ENCODE measurements at regions not wholly inside any gene's neighbourhood (a gene's known extent, or its start where the extent isn't known, plus 50 kb on each side); places are given as distances from the start of the nearest gene placed in this dataset.

DNA sequence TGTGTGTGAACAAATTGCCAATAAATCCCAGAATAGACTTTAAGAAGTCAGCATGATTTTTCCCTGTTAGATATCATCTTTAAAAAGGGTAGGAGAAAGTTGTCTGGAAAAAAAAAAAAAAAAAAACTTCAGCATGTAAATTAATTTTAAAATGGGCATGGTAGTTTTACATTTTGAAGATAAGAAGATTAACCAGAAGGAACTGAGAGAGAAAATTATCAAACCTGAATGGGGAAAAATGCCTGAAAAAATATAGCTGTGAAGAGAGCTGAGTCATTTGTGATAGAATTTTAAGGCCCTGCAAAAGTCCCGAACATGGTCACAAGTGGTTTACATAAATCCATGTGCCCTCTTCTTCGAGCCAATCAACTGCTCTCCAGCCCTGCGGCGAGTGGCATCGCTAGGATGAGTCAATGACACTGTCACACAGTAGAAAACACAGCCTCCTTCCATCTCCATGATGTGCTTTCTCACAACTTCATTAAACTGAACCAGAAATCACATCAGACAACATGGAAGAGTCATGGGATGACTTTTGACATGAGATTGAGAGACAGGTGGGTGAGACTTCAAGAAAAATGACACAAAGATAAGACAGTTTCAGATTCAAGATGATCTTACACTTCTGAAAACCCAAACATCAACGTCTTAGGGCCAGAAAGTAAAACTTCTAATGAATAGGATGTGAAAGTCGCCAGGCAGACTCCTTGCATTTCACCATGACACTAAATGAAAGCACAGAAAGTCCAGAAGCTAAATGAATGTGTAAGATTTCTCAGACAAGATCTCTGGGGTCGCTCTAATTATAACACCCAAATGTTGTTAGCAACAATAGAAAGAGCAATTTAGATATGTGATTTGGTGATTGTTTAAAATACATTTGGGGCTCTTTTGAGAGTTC, 273.0 kb upstream of the ID2 start:
- Histone ChIP-seq H2AFZ (ENCODE audit: low read length) (no peak overlapping the region; the same call in 1 of the 2 replicates), H3K9me3 (ENCODE audit: low read length) (no peaks in the 10 kb centered on the region), H3K4me2 (ENCODE audit: low read depth, low read length, poor library complexity, severe bottlenecking) (no peak overlapping the region), H3K36me3 (ENCODE audit: insufficient read depth, low read length) (no peaks in the 10 kb centered on the region), H3K79me2 (ENCODE audit: low read length) (no peaks in the 10 kb centered on the region), H3K4me1 (ENCODE audit: low read length) (peaks cover 7% of the 10 kb centered on the region), H3K9me2 (replicated peaks; ENCODE audit: insufficient read depth, low read length) (no peaks in the 10 kb centered on the region), H3K9ac (ENCODE audit: low read length) (no peak overlapping the region), H3K27ac (ENCODE audit: low read length) (no peak overlapping the region), H3K27me3 (ENCODE audit: low read length) (no peaks in the 10 kb centered on the region), H3K4me3 (ENCODE audit: low read length) (no peak overlapping the region), H4K20me1 (ENCODE audit: insufficient read depth, low read depth, low read length) (no peaks in the 10 kb centered on the region)
- no peak for DNase-seq

GRCh38 chr2:8409461-8410260, 272.2 kb upstream of the ID2 start:
- H3K27ac ChIP-seq (ENCODE audit: low read length), result no peak overlapping the region
- no peak overlapping the region for H2AFZ ChIP-seq (ENCODE audit: low read length)

DNA sequence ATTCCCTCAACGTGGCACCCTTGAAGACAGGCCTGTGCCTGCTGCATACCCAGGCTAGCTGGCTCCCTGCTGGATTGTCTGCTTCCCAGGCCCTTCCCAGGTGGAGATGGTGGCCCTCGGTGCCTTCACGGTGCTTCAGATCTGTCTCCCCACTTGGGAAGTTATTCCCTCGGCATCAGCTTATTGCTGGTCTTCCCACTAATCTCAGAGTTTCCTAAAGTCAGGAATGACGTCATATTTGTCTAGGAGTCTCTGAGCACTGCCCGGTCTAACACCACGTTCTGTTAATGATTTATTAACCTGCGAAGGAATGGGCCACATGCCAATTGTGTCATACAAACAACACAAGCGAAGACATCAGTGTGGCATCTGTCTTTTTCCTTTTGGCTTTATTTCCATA, 269.8 kb upstream of the ID2 start:
- Histone ChIP-seq H3K9ac (ENCODE audit: low read length) (no peak overlapping the region), H3K27me3 (ENCODE audit: low read length) (no peaks in the 10 kb centered on the region), H3K4me2 (ENCODE audit: low read depth, low read length, poor library complexity, severe bottlenecking) (no peak overlapping the region), H4K20me1 (ENCODE audit: insufficient read depth, low read depth, low read length) (no peaks in the 10 kb centered on the region), H3K27ac (ENCODE audit: low read length) (no peak overlapping the region), H3K9me3 (ENCODE audit: low read length) (no peaks in the 10 kb centered on the region), H3K9me2 (replicated peaks; ENCODE audit: insufficient read depth, low read length) (no peaks in the 10 kb centered on the region), H3K79me2 (ENCODE audit: low read length) (no peaks in the 10 kb centered on the region), H2AFZ (ENCODE audit: low read length) (no peak overlapping the region), H3K4me1 (ENCODE audit: low read length) (peaks cover 7% of the 10 kb centered on the region), H3K36me3 (ENCODE audit: insufficient read depth, low read length) (no peaks in the 10 kb centered on the region), H3K4me3 (ENCODE audit: low read length) (no peak overlapping the region)
- DNase-seq, result no peak

More at GRCh38 chr2:8409461-8410260, 272.2 kb upstream of the ID2 start:
- no peaks in the 10 kb centered on the region for H3K79me2 ChIP-seq (ENCODE audit: low read length)
- no peak overlapping the region for H3K4me2 ChIP-seq (ENCODE audit: low read depth, low read length, poor library complexity, severe bottlenecking)
- no peaks in the 10 kb centered on the region for H3K9me2 ChIP-seq (replicated peaks; ENCODE audit: insufficient read depth, low read length)
- no peak overlapping the region for H3K9ac ChIP-seq (ENCODE audit: low read length)
- no peaks in the 10 kb centered on the region for H4K20me1 ChIP-seq (ENCODE audit: insufficient read depth, low read depth, low read length)
- H3K9me3 ChIP-seq (ENCODE audit: low read length), result no peaks in the 10 kb centered on the region
- no peak overlapping the region for H3K4me3 ChIP-seq (ENCODE audit: low read length)
- no peak for DNase-seq
- H3K4me1 ChIP-seq (ENCODE audit: low read length), result peaks cover 7% of the 10 kb centered on the region
- no peaks in the 10 kb centered on the region for H3K27me3 ChIP-seq (ENCODE audit: low read length)
- no peaks in the 10 kb centered on the region for H3K36me3 ChIP-seq (ENCODE audit: insufficient read depth, low read length)

DNA sequence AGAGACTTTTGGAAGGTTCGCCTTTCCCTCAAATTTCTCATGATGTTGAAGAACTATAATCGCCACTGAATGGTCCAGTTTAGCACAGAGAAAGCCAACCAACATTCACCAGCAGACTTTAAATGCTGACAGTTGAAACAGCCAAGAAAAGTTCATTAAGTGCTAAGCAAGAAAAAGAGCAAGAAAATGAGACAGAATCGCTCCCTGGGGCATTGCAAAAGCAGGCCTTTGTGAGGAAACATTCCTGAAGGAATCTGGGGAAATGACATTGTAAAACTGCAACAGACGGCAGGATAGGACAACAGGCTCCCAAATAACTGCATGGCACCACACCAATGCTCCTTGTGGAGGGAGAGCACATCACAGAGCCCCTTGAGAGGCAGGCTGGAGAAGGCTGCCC, 269.3 kb upstream of the ID2 start:
- Histone ChIP-seq H3K4me2 (ENCODE audit: low read depth, low read length, poor library complexity, severe bottlenecking) (no peak overlapping the region), H3K79me2 (ENCODE audit: low read length) (no peaks in the 10 kb centered on the region), H3K9me2 (replicated peaks; ENCODE audit: insufficient read depth, low read length) (no peaks in the 10 kb centered on the region), H3K27me3 (ENCODE audit: low read length) (no peaks in the 10 kb centered on the region), H3K9me3 (ENCODE audit: low read length) (no peaks in the 10 kb centered on the region), H3K36me3 (ENCODE audit: insufficient read depth, low read length) (no peaks in the 10 kb centered on the region), H3K27ac (ENCODE audit: low read length) (no peak overlapping the region), H2AFZ (ENCODE audit: low read length) (no peak overlapping the region), H3K9ac (ENCODE audit: low read length) (no peak overlapping the region), H3K4me1 (ENCODE audit: low read length) (peaks cover 7% of the 10 kb centered on the region), H3K4me3 (ENCODE audit: low read length) (no peak overlapping the region), H4K20me1 (ENCODE audit: insufficient read depth, low read depth, low read length) (no peaks in the 10 kb centered on the region)
- no peak for DNase-seq

DNA sequence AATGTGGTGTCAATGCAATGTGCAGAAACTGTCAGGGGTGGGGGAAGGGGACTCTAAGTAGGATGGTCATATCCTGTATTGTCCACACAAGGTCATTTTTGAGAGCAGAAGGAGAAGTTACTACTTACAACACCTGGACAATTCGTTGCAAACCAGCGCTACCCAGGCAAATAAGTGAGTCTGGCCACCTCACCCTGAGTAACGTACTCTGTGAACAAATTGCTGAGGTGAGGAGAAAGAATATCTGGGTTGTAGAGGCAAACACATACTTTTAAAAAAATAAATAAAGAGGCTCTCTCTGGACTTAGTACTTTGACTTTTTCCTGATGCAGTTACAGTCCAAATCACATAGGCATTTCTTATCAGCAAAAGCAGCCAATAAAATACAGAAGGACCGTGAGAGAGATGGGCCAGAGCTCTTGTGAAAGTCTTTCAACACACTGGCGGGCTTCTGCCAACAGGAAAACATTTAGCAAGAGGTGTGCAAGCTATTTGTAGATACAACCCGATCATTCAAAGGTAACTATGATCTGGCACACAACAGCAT, 268.2 kb upstream of the ID2 start:
- H3K4me2 ChIP-seq (ENCODE audit: low read depth, low read length, poor library complexity, severe bottlenecking), result no peak overlapping the region
- H3K79me2 ChIP-seq (ENCODE audit: low read length), result no peaks in the 10 kb centered on the region
- H3K9me2 ChIP-seq (replicated peaks; ENCODE audit: insufficient read depth, low read length), result no peaks in the 10 kb centered on the region
- H3K9ac ChIP-seq (ENCODE audit: low read length), result no peak overlapping the region
- no peak overlapping the region for H3K4me3 ChIP-seq (ENCODE audit: low read length)
- H3K27ac ChIP-seq (ENCODE audit: low read length), result no peak overlapping the region
- H4K20me1 ChIP-seq (ENCODE audit: insufficient read depth, low read depth, low read length), result no peaks in the 10 kb centered on the region
- H3K27me3 ChIP-seq (ENCODE audit: low read length), result no peaks in the 10 kb centered on the region
- H3K9me3 ChIP-seq (ENCODE audit: low read length), result no peaks in the 10 kb centered on the region
- H2AFZ ChIP-seq (ENCODE audit: low read length), result no peak overlapping the region
- peaks cover 5% of the 10 kb centered on the region for H3K4me1 ChIP-seq (ENCODE audit: low read length)
- DNase-seq, result no peak
- no peaks in the 10 kb centered on the region for H3K36me3 ChIP-seq (ENCODE audit: insufficient read depth, low read length)

DNA sequence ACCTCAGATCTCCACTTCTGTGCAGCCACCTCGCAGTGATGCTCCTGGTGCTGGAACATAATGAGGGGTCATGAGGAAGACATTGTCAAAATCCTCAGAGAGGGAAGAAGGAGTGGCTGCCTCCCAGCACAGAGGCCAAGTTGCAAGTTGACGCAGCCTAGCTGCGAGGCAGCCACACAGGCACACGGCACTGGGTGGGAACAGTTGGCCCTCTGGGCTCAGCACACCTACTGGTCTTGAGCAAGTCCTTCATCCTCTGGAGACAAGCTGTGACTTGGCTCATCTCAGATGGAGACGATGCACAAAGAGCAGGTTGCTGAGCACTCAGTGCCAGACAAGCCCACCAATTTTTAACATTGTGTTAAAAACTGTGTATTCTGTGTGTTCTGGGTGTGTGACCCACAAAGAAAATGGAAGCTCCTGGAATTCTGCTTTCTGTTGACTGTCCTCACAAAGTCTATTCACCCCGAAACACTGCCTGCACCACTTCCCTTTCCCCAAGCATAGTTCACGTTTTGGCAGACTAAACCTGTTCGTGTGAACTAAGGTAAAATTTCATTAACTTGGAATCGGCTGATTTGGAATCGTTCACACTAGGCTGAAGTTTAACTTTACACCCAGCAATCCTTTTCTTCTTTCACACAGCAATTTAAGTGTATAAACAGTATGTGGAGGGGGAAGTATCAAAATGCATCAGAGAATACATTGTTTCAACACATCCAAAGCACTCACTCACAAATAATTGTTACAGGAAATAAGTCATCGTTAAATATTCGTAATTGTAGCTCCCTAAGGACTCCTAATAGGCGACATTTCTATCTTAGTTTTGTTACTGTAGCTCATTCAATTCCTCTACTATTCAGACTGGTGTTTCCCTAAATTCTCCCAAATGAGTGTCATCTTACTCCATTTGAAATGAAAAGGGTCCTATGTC, 266.6 kb upstream of the ID2 start:
- Histone ChIP-seq H2AFZ (ENCODE audit: low read length) (no peak overlapping the region), H3K4me2 (ENCODE audit: low read depth, low read length, poor library complexity, severe bottlenecking) (no peak overlapping the region), H3K9ac (ENCODE audit: low read length) (no peak overlapping the region), H3K27ac (ENCODE audit: low read length) (no peak overlapping the region), H3K36me3 (ENCODE audit: insufficient read depth, low read length) (no peaks in the 10 kb centered on the region), H3K4me3 (ENCODE audit: low read length) (no peak overlapping the region), H3K27me3 (ENCODE audit: low read length) (no peaks in the 10 kb centered on the region), H3K4me1 (ENCODE audit: low read length) (no peaks in the 10 kb centered on the region), H3K9me2 (replicated peaks; ENCODE audit: insufficient read depth, low read length) (no peaks in the 10 kb centered on the region), H3K79me2 (ENCODE audit: low read length) (no peaks in the 10 kb centered on the region), H3K9me3 (ENCODE audit: low read length) (no peaks in the 10 kb centered on the region), H4K20me1 (ENCODE audit: insufficient read depth, low read depth, low read length) (no peaks in the 10 kb centered on the region)
- DNase-seq, result no peak

GRCh38 chr2:8416001-8416571, 265.8 kb upstream of the ID2 start:
- Histone ChIP-seq H3K9me2 (replicated peaks; ENCODE audit: insufficient read depth, low read length) (no peaks in the 10 kb centered on the region), H2AFZ (ENCODE audit: low read length) (no peak overlapping the region), H3K4me2 (ENCODE audit: low read depth, low read length, poor library complexity, severe bottlenecking) (no peak overlapping the region), H3K9me3 (ENCODE audit: low read length) (no peaks in the 10 kb centered on the region), H3K9ac (ENCODE audit: low read length) (no peak overlapping the region), H3K36me3 (ENCODE audit: insufficient read depth, low read length) (no peaks in the 10 kb centered on the region), H3K4me1 (ENCODE audit: low read length) (no peaks in the 10 kb centered on the region), H3K27me3 (ENCODE audit: low read length) (no peaks in the 10 kb centered on the region), H3K27ac (ENCODE audit: low read length) (no peak overlapping the region), H3K4me3 (ENCODE audit: low read length) (no peak overlapping the region), H3K79me2 (ENCODE audit: low read length) (no peaks in the 10 kb centered on the region), H4K20me1 (ENCODE audit: insufficient read depth, low read depth, low read length) (no peaks in the 10 kb centered on the region)
- no peak for DNase-seq

Measured in Karpas-422 (cell line).